SK-N-MC (cell line): ENCODE measurements at regions not wholly inside any gene's neighbourhood (a gene's known extent, or its start where the extent isn't known, plus 50 kb on each side); places are given as distances from the start of the nearest gene placed in this dataset.

Source experiments
- EZH2 ChIP-seq: fragments of 200-600 bp; sonication (generic); IDR thresholded peaks from one replicate; pipeline ENCODE4 v1.6.1; 2017; ENCODE audit warnings: antibody characterized with exemption
- POLR2AphosphoS5 ChIP-seq: IDR thresholded peaks from 2 replicates; pipeline ENCODE4 v1.6.1; 2012; ENCODE audit warnings: mild to moderate bottlenecking, low read depth, low read length, borderline replicate concordance

DNA sequence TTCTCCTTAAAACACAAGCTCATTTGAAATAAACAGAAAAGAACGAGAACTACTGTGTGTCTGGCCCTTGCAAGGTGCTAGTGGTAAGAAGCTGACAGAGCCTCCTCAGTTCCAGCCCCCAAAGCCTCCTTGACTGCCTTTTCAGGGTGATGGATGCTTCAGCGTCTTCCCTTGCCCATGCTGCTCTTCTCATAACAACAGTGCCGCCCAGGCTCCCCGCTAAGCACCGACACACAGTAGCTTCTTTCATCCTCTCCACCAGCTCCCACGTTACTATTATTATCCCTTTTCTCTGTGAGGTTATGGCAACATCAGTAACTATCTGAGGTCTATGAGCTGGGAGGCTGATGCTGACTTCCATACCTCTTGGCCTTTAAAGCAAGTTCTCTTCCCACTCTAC, 418.6 kb downstream of the TSN start:
- TF ChIP-seq POLR2AphosphoS5: no peak
- no peak for TF ChIP-seq EZH2
